ENCODE measurements at regions not wholly inside any gene's neighbourhood (a gene's known extent, or its start where the extent isn't known, plus 50 kb on each side); places are given as distances from the start of the nearest gene placed in this dataset.

DNA sequence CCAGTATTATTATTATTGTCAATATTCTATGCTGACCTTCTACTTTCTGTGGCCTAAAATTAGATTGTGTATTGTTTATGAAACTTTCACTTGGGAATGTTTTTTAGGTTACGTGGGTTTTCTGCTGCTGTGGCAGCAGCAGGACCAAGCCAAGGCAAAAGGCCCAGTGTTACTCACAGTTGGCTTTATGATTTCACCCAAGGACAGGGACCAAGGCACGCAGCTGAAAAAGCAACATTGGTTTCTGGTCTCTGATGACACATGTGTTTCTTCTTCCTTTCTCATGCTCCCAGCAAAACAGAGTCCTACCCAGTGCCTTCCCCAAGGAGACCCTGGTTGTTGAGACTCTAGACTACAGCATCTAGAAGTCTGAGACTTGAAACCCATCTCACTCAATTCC, 413.7 kb downstream of the SETD4 start:
- DNase-seq (ENCODE audit: low spot score) = no peak

DNA sequence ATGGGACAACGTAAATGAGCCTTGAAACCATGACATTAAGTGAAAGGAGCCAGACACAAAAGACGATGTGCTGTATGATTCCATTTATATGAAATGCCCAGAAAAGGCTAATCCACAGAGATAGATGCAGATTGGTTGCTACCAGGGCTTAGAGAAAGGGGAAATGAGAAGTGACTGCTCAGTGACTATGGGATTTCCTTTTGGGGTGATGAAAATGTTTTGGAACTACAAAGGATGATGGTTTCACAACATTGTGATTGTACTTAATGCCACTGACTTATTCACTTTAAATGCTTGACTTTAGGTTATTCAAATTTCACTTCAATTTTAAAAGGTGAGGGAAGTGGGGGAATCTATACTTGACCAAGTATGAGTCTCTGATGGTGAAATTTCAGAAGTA, 414.3 kb downstream of the SETD4 start:
- no peak for DNase-seq (ENCODE audit: low spot score)

DNA sequence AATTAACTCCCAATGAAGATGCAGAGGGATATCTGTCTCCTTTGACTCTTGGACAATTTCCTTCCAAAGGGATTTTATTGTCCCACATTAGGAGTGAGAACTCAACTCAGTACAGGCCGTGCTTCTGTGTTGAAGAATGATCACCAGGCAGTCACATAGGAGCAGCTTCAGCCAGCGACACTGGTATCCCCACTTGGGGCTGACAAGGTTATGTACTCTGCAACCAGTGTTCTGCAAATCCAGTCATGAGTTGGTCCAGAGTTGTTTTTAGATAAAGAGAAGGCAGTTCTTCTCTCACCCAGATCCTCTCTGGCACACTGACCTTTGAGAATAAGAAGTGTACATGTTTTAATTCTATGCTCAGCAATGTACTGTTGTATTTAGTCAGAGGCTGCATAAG, 415.8 kb downstream of the SETD4 start:
- no peak for DNase-seq (ENCODE audit: low spot score)

DNA sequence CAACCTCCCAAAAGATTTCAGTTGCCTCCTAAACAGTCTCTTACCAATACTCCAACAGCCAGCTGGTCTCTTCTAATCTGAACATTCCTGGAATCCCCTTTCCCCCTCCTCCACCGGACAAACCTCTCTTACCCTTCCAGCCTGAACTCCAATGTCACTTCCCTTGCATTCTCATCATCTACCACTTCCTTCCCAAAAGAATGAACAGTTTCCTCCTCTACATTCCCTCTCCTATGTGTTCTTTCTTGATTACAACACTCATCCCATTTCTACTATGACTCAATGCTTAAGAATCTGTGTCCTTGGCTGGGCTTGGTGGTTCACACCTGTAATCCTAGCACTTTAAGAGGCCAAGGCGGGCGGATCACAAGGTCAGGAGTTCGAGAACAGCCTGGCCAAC, 417.1 kb downstream of the SETD4 start:
- no peak for DNase-seq (ENCODE audit: low spot score)

DNA sequence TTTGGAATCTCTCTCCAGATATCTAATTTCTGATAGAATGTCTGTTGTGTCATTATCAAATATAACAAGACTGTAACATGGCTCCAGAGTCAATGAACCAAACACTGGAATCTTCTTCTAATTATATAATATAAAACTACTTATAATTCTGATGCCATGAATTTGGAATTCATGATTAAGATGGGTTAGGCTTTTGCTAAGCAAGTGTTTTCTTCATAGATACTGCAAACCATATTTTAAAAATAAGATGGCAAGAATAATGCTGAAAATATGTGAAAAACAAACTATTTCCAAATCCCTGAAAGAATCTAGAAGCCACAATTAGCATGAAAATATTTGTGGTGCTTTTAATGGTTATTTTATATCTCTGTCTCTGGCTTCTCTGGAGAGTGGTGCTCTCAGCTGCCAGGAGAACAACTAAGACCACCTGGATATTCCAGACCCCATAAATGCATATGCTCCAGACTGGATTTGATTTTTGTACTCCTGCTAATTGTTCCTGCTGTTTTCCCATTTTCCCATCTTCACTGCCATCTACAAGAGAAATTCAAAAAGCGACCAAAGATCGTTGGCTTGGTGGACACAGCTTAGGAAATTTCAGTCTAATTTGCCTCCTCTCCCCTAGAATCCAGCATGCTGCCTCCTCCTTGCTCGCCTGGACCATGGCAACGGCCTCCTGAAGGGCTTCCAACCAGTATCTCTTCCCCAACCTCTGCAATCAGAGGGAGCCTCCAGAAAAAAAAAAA, 418.9 kb downstream of the SETD4 start:
- DNase-seq (ENCODE audit: low spot score) = no peak

DNA sequence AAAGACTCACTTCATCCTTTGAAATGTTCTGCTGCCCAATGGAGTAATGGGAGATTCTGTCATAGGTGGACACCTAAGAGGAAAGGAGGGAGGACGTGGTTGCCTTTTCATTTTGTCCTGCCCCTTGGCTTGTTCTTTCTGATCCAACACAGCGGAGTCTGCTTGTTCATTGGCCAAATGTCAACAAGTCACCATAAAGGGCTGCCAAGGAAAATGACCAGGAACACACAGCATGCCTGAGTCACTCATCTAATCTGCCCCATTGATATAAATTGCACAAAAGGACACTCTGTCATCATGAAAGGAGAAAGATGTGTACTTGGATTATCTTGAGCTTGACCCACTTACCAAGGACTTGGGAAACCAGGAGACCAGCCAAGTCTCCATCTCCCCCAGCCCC, 422.9 kb downstream of the SETD4 start:
- no peak for DNase-seq (ENCODE audit: low spot score)

DNA sequence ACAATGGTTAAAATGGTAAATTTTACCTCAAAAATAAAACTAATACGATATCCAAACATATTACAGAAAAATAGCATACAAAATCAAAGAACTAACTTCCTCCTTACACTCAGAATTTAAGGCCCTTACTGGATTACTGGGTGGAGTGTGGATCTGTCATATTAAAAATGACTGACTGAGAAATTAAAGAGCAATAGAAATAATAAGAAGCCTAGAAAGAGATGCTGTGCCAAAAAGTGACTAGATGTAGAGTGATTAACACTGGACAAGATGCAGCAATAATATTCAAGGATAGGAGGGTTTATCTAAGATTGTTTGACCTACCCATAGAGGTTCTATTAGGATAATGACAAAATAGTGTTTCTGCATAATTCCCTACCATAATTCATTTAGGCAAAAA, 424.3 kb downstream of the SETD4 start:
- no peak for DNase-seq (ENCODE audit: low spot score)

DNA sequence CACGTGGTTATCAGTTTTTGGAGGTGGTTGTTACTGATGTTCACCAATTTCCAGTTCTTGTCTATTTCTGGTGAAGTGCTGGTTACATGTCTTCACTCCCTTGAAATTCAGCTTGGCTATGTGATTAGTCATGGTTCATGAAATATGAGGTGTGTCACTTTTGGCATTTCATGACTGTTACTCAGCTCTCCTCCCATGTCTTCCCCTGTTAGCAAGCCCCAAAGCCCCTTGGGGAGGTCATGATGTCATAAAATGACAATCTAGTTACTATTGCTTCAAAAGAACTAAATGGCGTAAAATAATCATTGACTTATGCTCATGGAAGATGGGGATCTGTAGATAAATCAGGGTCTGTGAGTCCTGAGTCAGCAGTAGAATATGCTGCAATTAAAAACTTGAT, 425.1 kb downstream of the SETD4 start:
- DNase-seq (ENCODE audit: low spot score) = no peak

DNA sequence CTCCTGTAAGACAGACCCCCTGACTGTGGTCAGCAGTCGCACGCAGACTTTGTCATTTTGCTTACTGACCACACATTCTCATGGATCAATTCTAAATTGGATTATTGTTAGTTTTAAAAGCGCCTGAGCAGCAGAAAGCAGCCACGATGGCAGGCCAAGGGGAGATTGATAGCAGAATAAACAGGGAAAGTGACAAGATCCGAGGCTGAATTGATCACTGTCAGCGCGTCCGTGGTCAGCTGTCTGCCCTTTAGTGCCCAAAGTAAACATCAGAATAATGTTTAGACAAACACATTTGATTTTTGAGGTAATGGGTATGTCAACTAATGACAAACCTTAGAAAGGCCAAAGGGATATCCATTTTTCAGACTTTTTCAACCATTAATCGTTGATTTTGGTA, 426.8 kb downstream of the SETD4 start:
- DNase-seq (ENCODE audit: low spot score) = no peak

DNA sequence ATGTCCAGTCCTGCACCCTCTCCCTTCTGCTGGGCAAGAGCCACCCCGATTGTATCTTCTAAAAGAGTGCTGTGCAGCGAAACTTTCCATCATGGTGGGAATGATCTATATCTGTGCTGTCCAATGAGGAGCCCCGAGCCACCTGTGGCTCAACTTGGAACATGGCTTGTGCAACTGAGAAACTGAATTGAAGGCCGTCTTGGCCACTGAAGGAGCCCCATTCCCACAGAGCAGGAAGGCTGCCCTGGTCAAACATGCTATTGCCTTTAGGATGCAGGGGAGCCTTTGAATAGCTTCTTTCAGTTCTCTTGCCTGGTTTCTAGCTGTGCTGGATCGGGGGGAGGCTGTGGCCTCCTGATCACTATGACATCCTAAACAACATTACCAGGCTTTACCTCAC, 427.6 kb downstream of the SETD4 start:
- no peak for DNase-seq (ENCODE audit: low spot score)

DNA sequence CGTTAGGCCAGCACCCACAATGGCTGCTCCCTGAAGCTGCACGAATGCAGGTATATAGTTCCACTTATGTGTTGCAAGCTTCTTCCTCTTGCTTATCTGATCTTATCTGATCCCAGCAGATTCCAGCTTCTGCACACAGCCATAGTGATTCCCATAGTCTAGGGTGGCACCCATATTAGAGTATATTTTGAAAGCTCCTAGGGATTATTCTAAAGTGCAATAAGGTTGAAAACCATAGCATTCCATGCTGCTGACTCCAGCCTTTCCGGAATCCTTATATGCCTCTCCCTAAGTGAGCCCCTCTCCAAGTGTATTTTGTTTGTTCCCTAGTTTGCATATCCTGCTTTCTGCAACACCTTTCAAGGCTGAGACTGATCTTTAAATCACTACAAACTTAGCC, 432.0 kb downstream of the SETD4 start:
- DNase-seq (ENCODE audit: low spot score) = no peak

DNA sequence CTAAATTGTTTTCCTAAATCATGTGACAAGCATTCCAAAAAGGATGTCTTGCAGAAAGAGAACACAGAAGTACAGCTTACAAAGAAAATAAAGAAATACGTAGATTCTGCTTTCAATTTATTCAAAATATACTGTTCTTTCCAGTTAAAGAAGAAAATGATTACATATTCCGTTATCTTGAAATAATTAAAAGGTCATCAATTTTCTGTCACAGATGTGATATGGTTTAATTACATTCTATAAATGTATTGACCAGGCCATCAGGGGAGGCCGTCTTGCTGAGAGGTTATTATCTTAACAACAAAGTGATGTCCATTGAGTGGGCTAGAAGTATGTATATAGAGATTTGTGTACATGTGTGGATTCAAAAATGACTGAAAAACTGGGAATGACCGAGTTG, 432.9 kb downstream of the SETD4 start:
- DNase-seq (ENCODE audit: low spot score) = no peak

DNA sequence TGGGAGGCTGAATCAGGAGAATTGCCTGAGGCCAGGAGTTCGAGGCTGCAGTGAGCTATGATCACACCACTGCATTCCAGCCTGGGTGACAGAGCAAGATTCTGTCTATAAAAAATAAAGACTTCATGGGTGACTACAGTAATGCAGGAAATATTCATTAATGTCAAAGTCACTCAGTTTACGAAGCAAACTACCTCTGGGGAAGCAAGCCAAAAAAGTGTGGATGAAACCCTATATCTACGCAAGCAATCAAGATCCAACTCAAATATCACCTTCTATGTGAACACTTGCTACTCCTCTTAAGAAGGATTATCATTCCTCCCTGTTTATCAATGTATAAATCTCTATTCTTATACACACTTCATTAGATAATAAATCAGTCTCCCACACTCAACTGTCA, 434.8 kb downstream of the SETD4 start:
- DNase-seq (ENCODE audit: low spot score) = no peak

DNA sequence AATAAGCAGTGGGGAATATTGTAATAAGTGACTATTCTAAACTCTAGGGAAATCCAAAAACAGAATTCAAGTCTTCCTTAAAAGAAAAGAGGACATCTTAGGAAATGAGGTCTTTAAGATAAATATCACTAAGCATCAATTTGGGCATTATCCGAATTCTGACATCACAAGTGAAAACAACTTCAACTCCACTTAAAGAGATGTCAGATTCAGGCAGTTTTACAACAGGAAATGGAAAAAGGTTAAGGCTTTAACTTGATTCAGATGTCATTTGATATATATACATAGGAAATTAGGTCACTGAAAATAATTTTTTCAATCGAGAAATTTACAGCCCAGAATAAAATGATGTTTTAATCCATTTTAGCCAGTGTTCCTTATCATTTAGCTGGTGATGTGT, 435.4 kb downstream of the SETD4 start:
- DNase-seq (ENCODE audit: low spot score) = no peak

DNA sequence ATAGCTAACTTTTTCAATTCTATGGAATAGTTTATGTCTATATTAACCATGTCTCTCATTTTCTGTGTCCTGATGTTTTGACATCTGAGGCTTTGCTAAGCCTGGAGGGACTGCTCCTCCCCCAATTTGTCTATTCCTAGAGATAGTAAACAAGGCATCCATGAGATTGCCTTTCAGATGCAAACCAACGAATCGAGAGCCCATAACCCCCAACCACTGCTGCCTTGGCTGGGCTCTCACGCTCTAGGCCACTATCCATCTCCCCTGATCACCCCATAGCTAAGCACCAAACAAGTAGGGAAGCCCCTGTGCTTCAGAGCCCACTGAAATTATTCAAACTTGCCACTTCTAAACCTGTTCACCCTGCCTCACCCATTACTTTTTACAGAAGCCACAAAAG, 437.7 kb downstream of the SETD4 start:
- DNase-seq (ENCODE audit: low spot score) = no peak

DNA sequence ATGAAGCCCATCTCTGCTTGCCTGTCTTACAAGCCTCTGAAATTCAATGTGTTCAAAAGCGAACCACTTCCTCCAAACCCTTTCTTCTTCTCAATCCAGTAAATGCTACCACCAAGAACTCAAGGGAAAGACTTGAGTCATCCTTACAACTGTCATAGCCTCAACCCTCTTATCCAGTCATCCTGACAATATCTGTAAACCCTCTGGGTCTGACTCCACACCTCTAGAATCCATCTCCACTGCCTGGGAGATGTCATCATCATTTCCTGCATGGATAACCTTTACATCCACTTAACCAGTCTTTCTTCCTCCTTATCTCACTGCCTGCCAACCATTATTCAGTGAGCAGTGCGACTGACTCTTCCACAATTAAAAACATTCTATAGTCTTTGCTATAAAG, 441.1 kb downstream of the SETD4 start:
- DNase-seq (ENCODE audit: low spot score) = no peak

DNA sequence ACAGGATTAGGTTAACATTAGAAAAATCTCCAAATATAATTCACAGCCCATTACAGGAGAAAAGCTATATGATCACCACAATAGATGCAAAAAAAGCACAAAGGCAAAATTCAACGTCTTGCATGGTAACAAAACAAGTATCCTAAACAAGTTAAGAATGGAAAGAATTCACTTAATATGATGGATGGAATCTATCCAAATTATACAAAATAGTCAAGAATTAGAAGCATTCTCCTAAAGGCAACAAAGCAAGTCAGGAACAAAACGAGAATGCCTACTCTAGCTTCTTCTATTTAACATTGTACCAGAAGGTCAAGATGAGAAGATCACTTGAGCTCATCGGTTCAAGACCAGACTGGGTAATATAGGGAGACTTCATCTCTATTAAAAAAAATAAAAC, 442.8 kb downstream of the SETD4 start:
- DNase-seq (ENCODE audit: low spot score) = no peak

DNA sequence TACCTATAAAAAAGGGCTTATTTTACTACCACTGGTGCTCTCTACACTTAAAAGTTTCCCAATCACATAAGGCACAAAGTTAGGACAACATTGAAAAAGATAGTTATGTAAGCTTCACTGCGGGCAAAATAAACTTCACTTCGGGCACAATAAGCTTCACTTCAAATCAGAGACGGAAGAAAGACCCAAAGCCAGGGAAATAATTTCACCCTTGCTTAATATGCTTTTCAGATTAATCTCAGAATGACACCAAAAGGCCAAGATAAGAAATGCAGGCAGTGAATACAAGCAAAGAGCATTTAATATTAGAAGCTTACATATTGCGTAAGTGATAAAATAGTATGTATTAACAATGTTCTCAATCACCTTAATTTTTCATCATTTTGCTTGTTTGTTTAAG, 444.2 kb downstream of the SETD4 start:
- peak; percentile 21 for DNase-seq (ENCODE audit: low spot score)

DNA sequence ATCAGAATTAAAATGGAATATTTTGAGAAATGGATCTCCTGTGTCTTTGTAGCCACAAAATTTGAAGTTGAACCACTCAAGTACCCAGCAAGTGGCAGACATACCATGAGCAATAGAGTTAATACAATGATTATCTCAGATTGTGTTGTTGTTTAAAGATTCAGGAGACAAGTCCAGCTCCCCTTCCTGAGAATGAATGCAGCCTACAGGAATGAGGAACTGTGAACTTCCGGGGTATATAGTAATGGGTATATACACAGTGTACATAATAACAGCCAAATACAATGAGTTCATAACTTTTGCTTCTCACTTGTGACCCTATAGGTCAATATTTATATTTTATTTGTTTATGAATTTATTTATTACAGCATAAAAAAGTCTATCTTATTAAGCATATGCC, 445.0 kb downstream of the SETD4 start:
- DNase-seq (ENCODE audit: low spot score) = no peak

DNA sequence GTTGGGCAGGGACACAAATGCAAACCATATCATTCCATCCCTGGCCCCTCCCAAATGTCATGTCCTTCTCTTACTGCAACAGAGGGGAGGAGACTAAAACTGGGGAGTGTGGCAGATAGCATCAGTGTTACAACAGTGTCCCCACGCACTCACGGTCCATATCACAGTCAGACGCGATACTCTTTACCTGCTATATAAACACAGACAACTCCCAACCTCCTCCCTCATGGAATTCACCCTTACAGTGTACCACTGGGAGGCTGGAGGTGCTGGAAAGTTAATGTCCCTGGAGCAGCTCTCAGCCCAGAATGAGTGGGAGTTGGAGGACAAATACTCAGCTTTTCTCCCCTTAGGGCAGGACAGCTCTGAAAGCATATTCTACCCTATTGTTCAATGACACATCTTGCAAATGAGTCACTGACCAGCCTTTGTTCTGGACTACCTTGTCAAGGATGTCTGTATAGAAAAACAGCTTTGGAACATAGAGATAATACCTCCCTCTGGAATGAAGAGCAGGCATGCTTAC, 445.9 kb downstream of the SETD4 start:
- no peak for DNase-seq (ENCODE audit: low spot score)

DNA sequence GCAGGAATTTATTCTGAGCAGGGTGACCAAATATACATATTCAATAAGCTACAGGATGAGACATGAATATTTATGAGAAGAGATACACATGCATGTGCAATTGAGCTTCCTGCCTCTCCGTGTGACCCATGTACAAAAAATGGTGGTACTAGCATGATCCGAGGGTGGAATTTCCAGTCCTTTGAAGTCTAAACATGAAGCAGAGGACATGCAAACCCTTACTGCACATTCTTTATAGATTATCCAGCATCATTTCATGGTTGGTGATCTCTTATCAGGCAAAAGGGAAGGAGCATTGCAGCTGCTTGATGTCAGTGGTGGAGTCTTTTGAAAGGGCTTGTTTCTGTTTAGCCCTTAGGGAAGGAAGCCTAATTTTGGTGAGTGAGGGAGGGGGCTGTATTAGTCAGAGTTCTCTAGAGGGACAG, 448.6 kb downstream of the SETD4 start:
- DNase-seq (ENCODE audit: low spot score) = no peak

DNA sequence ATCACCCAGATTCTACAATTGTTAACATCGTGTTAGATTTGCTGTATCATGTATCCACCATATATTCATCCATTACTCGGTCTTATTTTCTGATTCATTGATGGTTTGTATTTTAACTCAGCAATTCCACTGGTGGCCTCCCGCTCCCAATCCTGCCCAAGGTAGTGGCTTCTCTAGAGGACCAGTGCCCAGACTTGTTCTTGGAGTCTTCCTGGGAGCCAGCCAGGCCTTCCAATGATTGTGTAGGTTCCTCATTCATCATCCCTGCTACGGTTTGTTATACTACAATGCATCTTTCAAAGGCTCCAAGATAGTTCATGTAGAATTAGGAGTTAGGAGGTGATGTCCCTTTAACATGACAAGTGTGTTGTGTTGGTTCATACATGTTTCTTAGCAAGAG, 451.1 kb downstream of the SETD4 start:
- no peak for DNase-seq (ENCODE audit: low spot score)

DNA sequence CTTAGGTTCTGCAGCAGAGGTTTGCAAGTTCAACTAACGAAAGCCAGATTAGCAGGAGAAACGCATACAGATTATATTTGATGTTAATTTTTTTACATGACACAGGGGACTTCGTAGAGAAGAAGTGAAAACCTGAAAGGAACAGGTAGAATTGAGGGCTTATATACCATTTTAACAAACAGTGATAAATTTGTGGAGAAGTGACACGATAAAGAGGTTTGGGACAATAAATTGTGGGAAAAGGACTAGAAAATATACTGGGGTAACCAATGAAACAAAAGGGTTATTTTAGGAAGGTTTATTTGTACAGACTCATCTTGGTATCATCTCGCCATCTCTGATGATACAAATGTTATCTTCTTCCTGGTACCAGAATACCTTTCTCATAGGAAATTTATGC, 452.9 kb downstream of the SETD4 start:
- DNase-seq (ENCODE audit: low spot score) = no peak

DNA sequence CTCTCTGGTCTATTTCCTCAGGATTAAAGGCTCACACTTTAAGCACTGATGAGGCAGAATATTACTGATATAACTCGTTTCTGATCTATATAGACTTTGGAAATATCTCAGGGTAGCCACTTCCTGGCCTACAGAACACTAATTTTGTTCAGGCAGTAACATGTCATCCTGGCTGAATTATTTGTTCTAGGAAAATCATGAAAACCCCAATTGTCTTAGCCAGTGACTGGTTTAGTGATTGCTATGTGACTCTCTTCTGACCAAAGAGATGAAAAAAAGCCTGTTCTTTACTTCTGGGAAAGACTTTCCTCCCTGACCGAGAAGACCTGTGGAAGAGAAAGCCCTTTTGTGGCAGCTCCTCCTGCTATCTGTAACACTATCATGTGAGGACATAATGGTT, 453.7 kb downstream of the SETD4 start:
- no peak for DNase-seq (ENCODE audit: low spot score)
